Keratinocyte (primary cell): ENCODE measurements at regions not wholly inside any gene's neighbourhood (a gene's known extent, or its start where the extent isn't known, plus 50 kb on each side); places are given as distances from the start of the nearest gene placed in this dataset.

Experiments
- DNase-seq: peaks from one replicate; pipeline ENCODE4 v3.0.0-alpha.2; 2011; ENCODE audit warnings: low read depth, missing footprints, low spot score
- FAIRE-seq: peaks from 2 replicates; lab custom pipeline; 2011; peaks lifted over from hg19 to GRCh38; lab: Jason Lieb, UNC
- H2AFZ ChIP-seq: 2 replicates; pipeline ENCODE4 v1.6.0; 2012; ENCODE audit warnings: low read length, control low read depth, inconsistent platforms; ENCODE audit not compliant: control insufficient read depth
- H3K27ac ChIP-seq: 2 replicates; pipeline ENCODE4 v1.5.1; 2011; ENCODE audit warnings: low read length; ENCODE audit not compliant: control insufficient read depth, insufficient read depth
- H3K27me3 ChIP-seq: 3 replicates; pipeline ENCODE4 v1.6.0; 2011; ENCODE audit warnings: low read length; ENCODE audit not compliant: control insufficient read depth, insufficient read depth; ENCODE audit errors: extremely low read depth
- H3K36me3 ChIP-seq, 2 experiments: 2 replicates in 1 of 2; 3 replicates in 1 of 2; pipeline ENCODE4 v1.5.1; 2011; ENCODE audit warnings: low read length in 2 of 2, mild to moderate bottlenecking in 1 of 2; ENCODE audit not compliant: control insufficient read depth in 2 of 2, insufficient read depth in 2 of 2; ENCODE audit errors: extremely low read depth in 1 of 2
- H3K4me1 ChIP-seq: 3 replicates; pipeline ENCODE4 v1.5.1; 2011; ENCODE audit warnings: low read length; ENCODE audit not compliant: control insufficient read depth, insufficient read depth; ENCODE audit errors: extremely low read depth
- H3K4me2 ChIP-seq: 3 replicates; pipeline ENCODE4 v1.6.0; 2011; ENCODE audit warnings: low read depth, low read length; ENCODE audit not compliant: control insufficient read depth, insufficient read depth; ENCODE audit errors: extremely low read depth
- H3K4me3 ChIP-seq, 3 experiments: fragments of 200-600 bp in 1 of 3; sonication (generic) in 1 of 3; 2 replicates in 2 of 3; 3 replicates in 1 of 3; pipeline ENCODE4 v1.5.1; 2011 to 2016; ENCODE audit warnings: low read length in 3 of 3, mild to moderate bottlenecking in 3 of 3, control low read depth in 2 of 3, inconsistent platforms in 1 of 3, low read depth in 1 of 3, mixed read lengths in 1 of 3, mixed run types in 1 of 3, moderate library complexity in 1 of 3; ENCODE audit not compliant: control insufficient read depth in 2 of 3, insufficient read depth in 2 of 3; ENCODE audit errors: extremely low read depth in 1 of 3
- H3K79me2 ChIP-seq: 2 replicates; pipeline ENCODE4 v1.6.0; 2012; ENCODE audit warnings: low read length; ENCODE audit not compliant: control insufficient read depth, insufficient read depth
- H3K9ac ChIP-seq: 3 replicates; pipeline ENCODE4 v1.6.0; 2011; ENCODE audit warnings: low read length; ENCODE audit not compliant: control insufficient read depth, insufficient read depth; ENCODE audit errors: extremely low read depth
- H3K9me1 ChIP-seq: 3 replicates; pipeline ENCODE4 v1.6.0; 2011; ENCODE audit warnings: low read length; ENCODE audit not compliant: control insufficient read depth, insufficient read depth; ENCODE audit errors: extremely low read depth
- H3K9me3 ChIP-seq: 2 replicates; pipeline ENCODE4 v1.5.1; 2012; ENCODE audit warnings: low read depth, low read length; ENCODE audit not compliant: control insufficient read depth
- H4K20me1 ChIP-seq: 3 replicates; pipeline ENCODE4 v1.6.0; 2011; ENCODE audit warnings: low read length; ENCODE audit not compliant: control insufficient read depth, insufficient read depth; ENCODE audit errors: extremely low read depth
- CTCF ChIP-seq, 3 experiments: IDR thresholded peaks in 1 of 3; conservative IDR thresholded peaks in 1 of 3; optimal IDR thresholded peaks in 1 of 3; 2 replicates in 2 of 3; 3 replicates in 1 of 3; pipeline versions ENCODE3 to v1.5.1; 2011; ENCODE audit warnings: low read length in 3 of 3, mild to moderate bottlenecking in 3 of 3, moderate library complexity in 2 of 3, control low read depth in 1 of 3, inconsistent platforms in 1 of 3; ENCODE audit not compliant: insufficient read depth in 2 of 3; ENCODE audit errors: extremely low read depth in 1 of 3
- EZH2 ChIP-seq: IDR thresholded peaks from one replicate; pipeline ENCODE4 v1.6.1; 2012; ENCODE audit warnings: inconsistent platforms, mild to moderate bottlenecking, low read length, moderate library complexity
- dilution Hi-C: fragments of 300-500 bp; cut with MboI; formaldehyde crosslinking; loops from one replicate; pipeline ENCODE4 v1.7.0; 2020; ENCODE audit warnings: low sequenced_read_pairs; ENCODE audit not compliant: extremely low pct_ligation_motif_present

- Histone ChIP-seq H3K4me1 (peaks cover under 1% of the 10 kb centered on the region), H3K4me2 (no peak overlapping the region), H3K9me3 (no peaks in the 10 kb centered on the region), H3K79me2 (no peaks in the 10 kb centered on the region), H2AFZ (no peak overlapping the region), H3K27me3 (no peaks in the 10 kb centered on the region), H3K27ac (no peak overlapping the region), H3K9ac (no peak overlapping the region), H3K36me3 (no peaks in the 10 kb centered on the region), H3K4me3 (no peak overlapping the region), H4K20me1 (no peaks in the 10 kb centered on the region), H3K9me1 (no peaks in the 10 kb centered on the region)
- FAIRE-seq (peak; percentile 78), DNase-seq (no peak)
- dilution Hi-C loops = no loop called here
- TF ChIP-seq CTCF (optimal IDR thresholded peaks at IDR 0.05 in 1 of 3, IDR thresholded peaks at IDR 0.05 in 1 of 3, conservative IDR thresholded peaks at IDR 0.05 in 1 of 3; ENCODE audit: extremely low read depth in 1 of 3, insufficient read depth in 2 of 3, low read length in 3 of 3) (no peak), EZH2 (no peak)
These were observed 427.4 kb upstream of the JAG1 start for GRCh38 chr20:11101243-11101642.

DNA sequence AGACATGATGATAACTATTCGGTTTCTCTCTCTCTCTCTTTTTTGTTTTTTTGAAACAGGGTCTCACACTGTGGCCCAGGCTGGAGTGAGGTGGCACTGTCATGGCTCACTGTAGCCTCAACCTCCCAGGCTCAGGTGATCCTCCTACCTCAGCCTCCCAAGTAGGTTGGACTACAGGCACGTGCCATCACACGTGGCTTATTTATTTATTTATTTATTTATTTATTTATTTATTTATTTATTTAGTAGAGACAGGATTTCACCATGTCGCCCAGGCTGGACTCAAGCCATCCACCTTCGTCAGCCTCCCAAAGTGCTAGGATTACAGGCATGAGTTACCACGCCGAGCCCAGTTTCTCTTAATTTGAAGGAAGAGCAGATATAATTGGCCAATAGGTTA lies 427.9 kb upstream of the JAG1 start:
- no peak for DNase-seq
- no peak overlapping the region for H2AFZ ChIP-seq
- H3K79me2 ChIP-seq = no peaks in the 10 kb centered on the region
- no peaks in the 10 kb centered on the region for H3K36me3 ChIP-seq
- FAIRE-seq = no peak
- no peak overlapping the region for H3K4me2 ChIP-seq
- H3K27ac ChIP-seq = no peak overlapping the region
- no peak for TF ChIP-seq CTCF (optimal IDR thresholded peaks at IDR 0.05 in 1 of 3, IDR thresholded peaks at IDR 0.05 in 1 of 3, conservative IDR thresholded peaks at IDR 0.05 in 1 of 3; ENCODE audit: extremely low read depth in 1 of 3, insufficient read depth in 2 of 3, low read length in 3 of 3)
- no peak for TF ChIP-seq EZH2
- dilution Hi-C loops = no loop called here
- no peak overlapping the region for H3K4me3 ChIP-seq
- no peaks in the 10 kb centered on the region for H3K9me3 ChIP-seq
- H3K4me1 ChIP-seq = peaks cover 2% of the 10 kb centered on the region
- no peaks in the 10 kb centered on the region for H4K20me1 ChIP-seq
- no peaks in the 10 kb centered on the region for H3K9me1 ChIP-seq
- H3K9ac ChIP-seq = no peak overlapping the region
- H3K27me3 ChIP-seq = no peaks in the 10 kb centered on the region
